Activated effector memory CD4-positive, alpha-beta T cell treated with anti-CD3 and anti-CD28 coated beads, Interleukin-2, amount 50 U/mL, for 16 hours (primary cell): ENCODE measurements at regions not wholly inside any gene's neighbourhood (a gene's known extent, or its start where the extent isn't known, plus 50 kb on each side); places are given as distances from the start of the nearest gene placed in this dataset.

Experiments
- DNase-seq: peaks from one replicate; pipeline ENCODE4 v3.0.0-alpha.2; 2020

- DNase-seq: no peak
Measured at GRCh38 chr1:221164951-221165838, 286.0 kb downstream of the HLX start.

DNA sequence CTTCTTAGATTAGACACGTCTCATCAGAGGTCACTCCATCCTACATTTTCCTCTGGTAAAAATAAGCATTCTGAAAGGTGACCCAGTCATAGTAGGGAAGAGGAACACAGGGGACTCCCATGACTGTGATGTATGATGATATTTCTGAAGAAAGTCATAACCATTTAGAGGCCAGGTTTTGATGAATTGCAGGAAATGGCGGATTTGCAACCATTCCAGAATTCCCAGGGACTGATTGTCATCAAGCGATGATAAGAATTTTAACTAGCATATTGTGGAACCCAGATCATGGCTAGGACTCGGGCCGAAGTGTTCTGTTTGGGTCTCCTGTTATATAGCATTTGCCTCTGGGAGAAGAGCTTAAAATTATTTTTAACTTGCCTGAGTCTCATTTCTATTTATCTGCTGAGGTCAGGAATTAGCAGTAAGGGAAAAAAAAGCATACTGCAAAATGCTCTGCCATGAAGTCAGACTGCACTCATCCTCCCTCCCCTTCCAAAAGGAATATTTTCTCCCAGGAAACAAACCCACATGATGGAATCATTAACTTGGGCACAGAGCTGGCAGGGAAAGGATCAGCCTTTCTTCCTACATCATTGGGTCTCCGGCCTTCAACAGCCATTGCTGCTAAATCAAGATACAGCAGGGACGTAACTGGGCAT is 286.7 kb downstream of the HLX start:
- no peak for DNase-seq

- DNase-seq: no peak
Measured at GRCh38 chr1:221166559-221167318, 287.5 kb downstream of the HLX start.

DNA sequence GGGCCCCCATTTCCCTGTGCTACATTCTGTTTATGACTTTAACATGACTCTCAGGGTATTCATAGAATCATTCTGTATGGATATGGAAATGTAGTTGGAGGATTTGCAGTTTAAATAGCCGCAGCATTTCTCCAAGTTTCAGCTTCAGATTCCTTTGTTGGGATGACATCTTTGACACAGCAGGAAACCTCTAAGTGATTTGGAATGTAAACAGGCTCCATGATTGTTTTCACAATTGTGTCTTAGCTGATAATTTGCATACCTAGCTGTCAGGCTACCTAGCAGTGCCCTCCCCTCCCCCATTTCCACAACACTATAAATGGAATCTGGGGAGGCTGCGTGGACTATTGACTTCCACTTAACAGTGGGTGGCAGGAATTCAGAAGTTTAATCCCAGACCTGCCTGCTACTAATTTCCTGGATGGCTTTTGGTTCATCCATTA is 290.2 kb downstream of the HLX start:
- no peak for DNase-seq

DNA sequence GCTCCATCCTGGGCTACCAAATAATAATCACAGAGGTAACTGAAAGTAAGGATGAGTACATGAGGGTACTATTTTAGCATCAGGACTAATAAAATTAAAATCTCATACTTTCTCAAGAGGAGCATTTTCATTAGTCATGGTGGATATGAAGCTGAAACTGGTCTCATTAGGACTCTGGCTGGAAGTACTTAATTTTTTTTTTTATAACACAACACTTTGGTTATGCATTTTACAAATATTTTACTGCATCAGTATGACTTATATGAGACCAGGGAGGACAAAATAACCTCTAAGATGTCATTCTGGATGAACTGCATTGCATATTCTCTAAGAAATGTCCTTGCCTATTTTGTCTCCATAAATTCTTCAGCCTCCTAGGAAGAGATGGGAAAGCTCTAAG is 290.9 kb downstream of the HLX start:
- DNase-seq: no peak

DNA sequence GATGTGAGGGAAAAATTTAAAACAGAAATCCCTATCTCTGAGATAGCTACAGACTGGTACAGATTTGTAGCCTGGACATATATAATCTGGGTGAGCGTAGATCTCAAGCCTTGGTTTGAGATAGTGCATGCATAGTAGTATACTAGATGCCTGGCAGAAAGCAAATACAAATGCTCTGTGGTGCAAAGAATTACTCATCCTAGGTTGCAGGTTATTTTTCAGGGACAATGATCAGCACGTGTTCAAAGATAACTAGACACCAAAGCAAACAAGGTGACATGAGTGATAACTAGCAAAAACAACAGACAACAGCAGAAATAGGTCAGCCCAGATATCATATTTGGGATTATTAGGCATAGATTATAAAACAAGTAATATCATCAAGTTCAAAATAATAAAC is 292.5 kb downstream of the HLX start:
- no peak for DNase-seq

- DNase-seq: no peak
Measured at GRCh38 chr1:221172841-221173240, 293.6 kb downstream of the HLX start.

DNA sequence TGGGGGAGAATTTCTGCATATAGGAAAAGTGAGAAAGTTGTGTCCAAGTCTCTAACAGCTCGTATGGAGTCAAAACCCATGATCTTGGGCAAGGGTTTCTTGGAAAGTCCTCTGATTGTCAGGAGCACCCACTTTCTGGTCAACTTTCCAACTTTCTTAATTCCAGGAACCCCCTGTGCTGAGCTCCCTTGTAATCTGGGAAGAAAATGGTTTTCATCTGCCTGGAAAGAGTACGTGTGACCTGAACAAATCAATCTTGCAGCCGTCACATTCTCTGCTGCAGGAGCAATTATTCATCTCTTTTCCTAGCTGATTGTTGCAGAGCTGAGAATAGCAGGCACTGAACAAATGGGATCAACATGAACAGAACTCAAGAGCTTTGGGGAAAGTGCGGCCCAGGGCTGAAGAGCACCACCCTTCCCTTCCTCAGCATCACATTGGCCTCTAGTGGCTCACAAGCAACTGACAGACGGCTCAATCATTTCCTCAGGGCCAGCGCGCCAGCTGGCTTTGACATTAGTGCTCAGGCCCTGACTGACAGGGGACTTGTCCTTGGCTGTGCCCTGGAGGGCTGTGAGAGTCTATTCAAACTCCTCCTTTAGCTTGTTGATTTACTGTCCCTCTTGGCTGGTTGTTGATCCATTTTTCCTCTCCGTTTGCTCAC is 295.2 kb downstream of the HLX start:
- DNase-seq: no peak

GRCh38 chr1:221175249-221175648 is 296.0 kb downstream of the HLX start:
- DNase-seq: no peak

DNA sequence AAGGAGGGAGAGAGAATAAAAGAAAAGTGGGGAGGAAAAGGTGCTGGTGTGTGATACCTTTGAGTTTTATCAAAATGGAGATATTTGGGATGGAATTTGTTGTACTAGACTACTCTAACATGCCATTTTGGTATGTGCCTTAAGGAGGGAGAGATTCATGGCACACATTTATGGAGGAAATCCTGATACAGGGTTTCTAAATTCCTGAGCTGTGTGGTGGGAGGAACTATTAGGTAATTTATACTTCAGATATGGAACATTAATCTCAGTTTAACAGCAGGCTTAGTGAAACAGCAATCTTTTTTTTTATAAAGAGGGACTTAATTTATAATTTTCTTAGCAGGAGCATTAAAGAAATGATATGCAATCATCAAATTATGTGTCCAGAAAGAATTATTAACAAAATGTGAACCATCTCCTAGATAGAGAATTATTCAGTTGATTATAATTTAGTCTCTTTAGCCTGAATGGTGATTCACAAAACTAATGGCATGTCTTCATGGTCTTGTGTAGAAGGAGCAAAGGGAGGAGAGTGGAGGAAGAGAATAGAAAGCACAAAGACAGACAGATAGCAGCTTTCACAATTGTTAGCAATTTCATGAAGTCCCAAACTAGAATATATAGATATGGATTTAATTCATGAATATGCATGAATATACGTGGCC is 301.6 kb downstream of the HLX start:
- DNase-seq: no peak

DNA sequence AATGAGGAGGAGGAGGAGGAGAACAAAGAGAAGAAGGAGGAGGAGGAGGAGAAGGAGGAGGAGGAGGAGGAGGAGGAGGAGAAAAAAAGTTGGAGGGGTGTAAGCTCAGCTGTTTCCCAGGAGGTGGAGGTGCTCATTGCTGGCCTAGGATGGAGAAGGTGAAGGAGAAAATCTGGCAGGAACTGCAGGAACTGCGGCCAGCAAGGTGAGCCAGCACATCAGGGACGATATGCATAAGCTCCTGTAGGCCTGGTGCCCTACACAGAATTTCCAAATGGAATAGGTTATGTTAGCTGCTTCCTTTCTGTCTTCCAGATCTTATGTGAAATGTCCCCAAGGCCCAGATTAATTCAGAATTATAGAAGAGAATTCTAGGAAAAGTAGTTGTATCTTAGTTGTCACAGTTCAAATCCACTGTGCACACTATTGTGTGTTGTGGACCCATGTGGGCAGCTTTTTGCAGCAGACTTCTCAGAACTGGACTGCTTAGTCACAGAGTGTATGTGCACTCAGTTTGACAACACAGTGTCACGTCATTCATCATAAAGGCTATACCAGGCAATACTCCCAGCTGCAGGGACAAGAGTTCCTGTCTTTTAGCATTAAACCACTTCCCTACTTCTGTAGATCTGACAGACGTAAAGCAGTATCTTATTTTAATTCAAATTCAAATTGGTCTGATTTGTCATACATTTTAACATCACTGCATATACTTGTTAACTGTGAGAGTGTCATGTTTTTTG is 303.7 kb downstream of the HLX start:
- DNase-seq: no peak

DNA sequence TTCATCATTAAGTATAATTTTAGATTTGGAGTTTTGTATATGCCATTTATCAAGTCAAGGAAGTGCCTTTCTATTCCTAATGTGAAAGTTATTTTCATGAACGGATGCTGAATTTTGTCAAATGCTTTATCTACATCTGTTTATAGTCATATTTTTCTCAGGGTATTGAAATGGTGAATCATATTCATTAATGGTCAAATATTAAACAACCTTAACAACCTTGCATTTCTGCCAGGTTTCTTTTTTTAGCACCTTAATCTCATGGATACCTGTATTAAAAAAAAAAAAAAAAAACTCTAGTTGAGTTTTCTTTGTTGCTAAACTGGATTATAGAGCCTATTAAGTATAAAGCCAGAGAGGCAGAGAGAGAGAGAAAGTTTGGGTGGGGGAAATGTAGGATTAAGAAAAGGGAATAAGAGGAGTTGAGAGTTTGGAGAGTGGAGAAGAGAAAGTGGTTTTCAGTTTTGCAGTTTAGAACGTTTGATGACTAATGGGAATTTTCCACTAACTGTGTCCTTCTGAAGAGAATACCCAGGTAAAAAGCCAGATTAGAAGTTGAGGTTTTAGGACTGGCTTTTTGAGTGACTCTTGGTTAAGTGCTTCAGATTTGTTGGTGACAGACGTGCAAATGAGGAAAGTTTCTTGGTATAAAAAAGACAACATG is 305.0 kb downstream of the HLX start:
- DNase-seq: no peak

DNA sequence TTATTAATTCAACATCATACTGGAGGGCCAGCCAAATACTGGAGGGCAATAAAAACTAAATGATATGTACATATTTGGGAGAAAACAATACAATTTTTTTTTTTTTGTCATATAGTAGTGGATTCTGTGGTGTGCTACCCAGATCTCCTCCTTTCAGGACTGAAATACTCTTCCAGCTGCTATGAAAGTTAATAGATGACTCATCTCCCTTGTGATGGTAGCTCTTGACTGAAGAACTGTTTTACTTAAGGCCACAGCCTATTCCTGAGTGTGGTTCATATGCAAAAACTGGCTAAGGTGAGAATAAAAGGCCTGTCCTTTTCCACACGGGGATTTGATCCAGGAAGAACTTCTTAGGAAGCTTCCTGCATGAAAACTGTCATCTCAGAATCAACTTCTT is 307.9 kb downstream of the HLX start:
- no peak for DNase-seq

GRCh38 chr1:221188458-221188857 is 309.2 kb downstream of the HLX start:
- DNase-seq: no peak

DNA sequence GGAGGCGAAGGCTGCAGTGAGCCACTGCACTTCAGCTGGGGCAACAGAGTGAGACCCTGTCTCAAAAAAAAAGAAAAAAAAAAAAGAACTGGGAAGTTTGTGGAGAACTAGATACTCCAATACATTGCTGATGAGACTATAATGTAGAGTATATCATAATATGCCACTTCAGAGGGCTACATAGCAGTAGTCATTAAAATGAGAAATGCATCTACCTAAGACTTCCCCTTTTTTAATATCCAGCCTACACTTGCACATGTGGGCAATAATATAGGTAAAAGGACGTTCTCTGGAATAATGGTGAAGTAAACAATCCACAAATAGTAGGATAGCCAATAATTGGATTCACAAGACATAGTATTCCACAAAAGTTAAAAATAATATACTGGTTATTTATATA is 311.0 kb downstream of the HLX start:
- no peak for DNase-seq

GRCh38 chr1:221192055-221192454 is 312.8 kb downstream of the HLX start:
- DNase-seq: no peak

GRCh38 chr1:221200464-221200863 is 321.2 kb downstream of the HLX start:
- no peak for DNase-seq

DNA sequence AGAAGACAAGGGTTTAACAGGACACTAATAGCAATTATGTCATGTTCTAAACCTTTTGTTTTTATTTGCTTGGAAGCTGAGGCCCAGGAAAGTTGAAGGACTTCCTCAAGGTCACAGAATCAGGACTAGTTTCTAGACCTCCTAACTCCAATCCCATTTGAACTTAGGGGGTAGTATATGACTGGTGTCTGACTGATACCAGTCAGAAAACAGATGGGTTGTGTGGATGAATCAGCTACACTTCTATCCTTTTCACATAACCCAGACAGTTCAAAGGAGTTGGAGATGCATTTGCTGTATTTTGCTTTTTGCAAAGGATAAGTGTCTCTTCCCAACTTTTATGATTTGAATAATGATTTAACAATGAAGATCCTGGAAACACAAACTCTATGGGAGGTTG is 322.5 kb downstream of the HLX start:
- DNase-seq: no peak

DNA sequence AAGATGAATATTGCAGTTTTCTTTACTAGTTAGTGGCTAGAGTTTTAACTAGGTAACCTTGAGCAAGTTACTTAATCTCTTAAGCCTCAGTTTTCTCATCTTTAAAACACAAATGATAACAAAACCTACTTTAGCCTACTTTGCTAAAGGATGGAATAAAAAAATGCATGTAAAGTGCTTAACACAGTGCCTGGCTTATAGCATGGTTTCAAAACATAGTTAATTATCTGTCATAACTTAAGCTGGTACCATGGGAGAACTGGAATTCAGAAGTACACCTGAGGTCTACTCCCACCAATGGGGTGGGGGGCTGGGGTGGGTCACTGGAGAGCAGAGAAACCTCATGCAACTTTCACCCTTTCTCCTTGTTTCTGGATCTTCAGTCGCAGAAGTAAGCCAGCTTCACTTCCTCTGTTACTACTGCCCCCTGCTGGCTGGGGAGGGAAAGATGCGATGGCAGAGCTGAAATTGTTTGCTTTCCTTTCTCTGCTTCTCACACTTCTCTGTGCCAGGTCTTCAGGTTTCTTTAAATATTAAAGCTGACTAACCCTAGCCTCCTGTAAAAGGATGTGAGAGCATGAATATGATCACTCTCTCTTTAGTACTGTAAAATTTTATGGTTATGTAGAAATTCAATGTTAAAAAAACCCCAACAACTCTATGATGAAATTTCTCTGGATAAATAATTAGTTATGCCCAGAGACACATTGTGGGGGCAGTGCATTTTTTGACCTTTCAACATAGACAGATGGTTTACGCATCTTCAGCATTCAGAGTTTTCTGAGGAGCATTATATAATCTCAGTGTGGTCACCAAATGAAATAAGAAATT is 324.2 kb downstream of the HLX start:
- peak; percentile 85 for DNase-seq
